RWPE1 (cell line): ENCODE measurements at regions not wholly inside any gene's neighbourhood (a gene's known extent, or its start where the extent isn't known, plus 50 kb on each side); places are given as distances from the start of the nearest gene placed in this dataset.

Source experiments
- CTCF ChIA-PET: fragments of 350-600 bp; sonication (Branson Sonifier 250); formaldehyde crosslinking; extraction: SDS; loops from one replicate; lab custom pipeline; 2021; lab: Yijun Ruan, JAX
- POLR2A ChIA-PET: fragments of 400-600 bp; formaldehyde crosslinking; extraction: SDS; loops from one replicate; lab custom pipeline; 2020; ENCODE audit warnings: antibody characterized with exemption; ENCODE audit not compliant: low non-redundant PET; lab: Yijun Ruan, JAX
- DNase-seq: peaks from one replicate; pipeline ENCODE4 v3.0.0; 2012; ENCODE audit warnings: low spot score
- H3K27ac ChIP-seq: fragments of 450-650 bp; 2 replicates; pipeline ENCODE4 v1.5.1; 2017
- TF ChIP-seq, protein P1 (sequence below): fragments of 450-650 bp; conservative IDR thresholded peaks from 2 replicates; pipeline ENCODE4 v1.5.1; 2017; ENCODE audit warnings: low read depth, mild to moderate bottlenecking

DNA sequence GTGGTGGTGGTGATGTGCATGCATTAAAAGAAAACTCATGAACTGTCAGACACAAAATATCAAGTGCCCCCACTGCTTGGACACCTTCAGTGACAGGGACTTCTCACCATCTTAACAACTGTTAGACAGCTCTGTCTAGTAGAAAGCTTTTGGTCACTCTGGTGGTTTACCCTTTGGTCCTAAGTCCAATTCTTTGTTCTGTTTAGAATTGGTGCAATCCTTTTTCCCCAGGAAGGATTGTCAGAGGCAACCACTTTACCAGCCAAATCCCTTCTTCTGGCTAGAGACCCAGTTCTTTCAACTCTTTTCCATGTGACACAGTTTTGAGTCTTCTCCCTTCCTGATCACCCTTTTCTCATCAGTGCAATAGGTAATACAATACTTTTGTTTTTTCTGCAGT lies 140.2 kb downstream of the SEC61B start:
- no peak for DNase-seq
- no peak overlapping the region for H3K27ac ChIP-seq
- TF ChIP-seq, protein P1, sequence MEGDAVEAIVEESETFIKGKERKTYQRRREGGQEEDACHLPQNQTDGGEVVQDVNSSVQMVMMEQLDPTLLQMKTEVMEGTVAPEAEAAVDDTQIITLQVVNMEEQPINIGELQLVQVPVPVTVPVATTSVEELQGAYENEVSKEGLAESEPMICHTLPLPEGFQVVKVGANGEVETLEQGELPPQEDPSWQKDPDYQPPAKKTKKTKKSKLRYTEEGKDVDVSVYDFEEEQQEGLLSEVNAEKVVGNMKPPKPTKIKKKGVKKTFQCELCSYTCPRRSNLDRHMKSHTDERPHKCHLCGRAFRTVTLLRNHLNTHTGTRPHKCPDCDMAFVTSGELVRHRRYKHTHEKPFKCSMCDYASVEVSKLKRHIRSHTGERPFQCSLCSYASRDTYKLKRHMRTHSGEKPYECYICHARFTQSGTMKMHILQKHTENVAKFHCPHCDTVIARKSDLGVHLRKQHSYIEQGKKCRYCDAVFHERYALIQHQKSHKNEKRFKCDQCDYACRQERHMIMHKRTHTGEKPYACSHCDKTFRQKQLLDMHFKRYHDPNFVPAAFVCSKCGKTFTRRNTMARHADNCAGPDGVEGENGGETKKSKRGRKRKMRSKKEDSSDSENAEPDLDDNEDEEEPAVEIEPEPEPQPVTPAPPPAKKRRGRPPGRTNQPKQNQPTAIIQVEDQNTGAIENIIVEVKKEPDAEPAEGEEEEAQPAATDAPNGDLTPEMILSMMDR: no peak
- ChIA-PET CTCF (no interaction called here), POLR2A (no interaction called here)

DNA sequence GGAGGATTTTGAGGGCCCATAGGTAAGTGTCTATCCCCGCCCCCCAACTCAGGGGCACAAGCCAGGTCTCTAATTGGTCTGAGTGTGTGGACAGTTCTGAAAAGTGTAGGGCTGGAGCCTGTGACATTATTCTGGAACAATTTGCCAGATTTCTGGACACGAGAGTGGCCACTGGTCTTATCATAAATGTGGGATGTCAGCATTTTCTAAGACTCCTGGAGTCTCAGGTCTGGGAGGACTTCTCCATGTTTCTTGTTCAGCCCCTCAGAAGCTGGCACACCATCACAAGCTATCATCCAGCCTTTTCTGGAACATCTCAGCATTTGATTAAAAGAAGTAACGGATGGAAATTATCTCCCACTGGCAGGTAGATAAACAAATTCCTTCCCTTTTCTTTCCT lies 141.4 kb downstream of the SEC61B start:
- CTCF ChIA-PET: no interaction called here

DNA sequence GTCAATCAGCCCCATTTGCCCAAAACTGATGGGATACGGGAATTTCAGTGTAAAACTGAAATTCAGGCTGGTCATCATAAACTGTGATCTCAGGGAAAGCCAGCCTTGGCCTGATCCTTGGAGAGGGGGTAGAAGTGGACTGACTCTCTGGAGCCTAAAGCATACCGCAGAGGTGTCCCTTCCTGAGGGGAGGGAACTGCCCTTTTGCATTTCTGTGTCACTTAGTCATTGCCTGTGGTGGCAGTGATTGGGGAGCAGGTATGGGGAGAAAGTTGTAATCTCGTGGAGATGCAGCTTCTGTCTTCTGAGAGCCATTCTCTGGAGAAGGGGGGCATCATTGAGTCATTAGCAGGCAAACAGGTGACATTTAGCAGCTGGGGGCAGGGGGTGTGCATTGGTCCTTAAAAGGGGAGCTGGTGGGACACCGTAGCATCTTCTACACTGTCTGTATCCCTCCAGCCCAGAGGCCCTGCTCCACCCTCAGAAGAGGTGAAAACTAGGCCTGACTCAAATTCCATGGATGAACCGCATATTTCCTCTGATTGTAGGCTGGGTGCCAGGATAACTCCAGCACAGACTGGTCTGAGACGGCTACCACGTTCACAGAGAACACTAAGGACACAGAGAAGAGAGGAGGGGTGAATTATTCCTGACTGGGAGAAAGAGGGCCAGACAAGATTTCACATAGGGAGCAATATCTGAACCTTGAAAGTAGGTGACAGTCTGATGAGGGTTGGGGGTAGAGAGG lies 143.3 kb downstream of the SEC61B start:
- no peak for DNase-seq
- CTCF ChIA-PET: interaction anchor here (0.6 to 1.2 kb wide), 2 partner anchors 10 to 142 kb away, joined by 3 read pairs; no protein-coding TSS in a partner anchor
- POLR2A ChIA-PET: no interaction called here

More for the DNA sequence above, 141.4 kb downstream of the SEC61B start:
- no peak overlapping the region for H3K27ac ChIP-seq
- no peak for DNase-seq
- TF ChIP-seq, protein P1: no peak
- POLR2A ChIA-PET: no interaction called here

DNA sequence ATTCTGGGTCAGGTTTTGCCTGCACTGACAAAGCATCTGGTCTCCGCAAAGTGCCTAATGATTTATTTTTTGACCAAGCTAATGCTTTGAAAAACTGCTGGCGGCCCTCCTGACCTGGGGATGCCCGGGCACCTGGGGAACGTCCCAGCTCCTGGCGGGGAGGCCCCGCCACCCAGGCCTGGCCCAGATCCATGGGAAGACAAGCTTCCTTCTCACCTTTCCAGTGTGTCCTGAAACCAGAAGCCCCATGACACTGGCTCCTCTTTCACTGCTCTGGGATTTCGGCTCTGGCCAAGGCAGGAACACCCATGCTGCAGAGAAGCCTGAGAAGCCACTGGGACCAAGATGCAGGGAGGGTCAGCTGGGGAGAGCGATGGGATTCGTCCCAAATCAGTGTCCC lies 144.1 kb downstream of the SEC61B start:
- ChIA-PET CTCF (interaction anchor here (1.2 kb wide), 1 partner anchor 10 kb away, joined by 3 read pairs; no protein-coding TSS in a partner anchor), POLR2A (no interaction called here)
- TF ChIP-seq, protein P1: no peak
- no peak for DNase-seq
- H3K27ac ChIP-seq: no peak overlapping the region

More for the DNA sequence above, 143.3 kb downstream of the SEC61B start:
- TF ChIP-seq, protein P1: no peak
- no peak overlapping the region for H3K27ac ChIP-seq

DNA sequence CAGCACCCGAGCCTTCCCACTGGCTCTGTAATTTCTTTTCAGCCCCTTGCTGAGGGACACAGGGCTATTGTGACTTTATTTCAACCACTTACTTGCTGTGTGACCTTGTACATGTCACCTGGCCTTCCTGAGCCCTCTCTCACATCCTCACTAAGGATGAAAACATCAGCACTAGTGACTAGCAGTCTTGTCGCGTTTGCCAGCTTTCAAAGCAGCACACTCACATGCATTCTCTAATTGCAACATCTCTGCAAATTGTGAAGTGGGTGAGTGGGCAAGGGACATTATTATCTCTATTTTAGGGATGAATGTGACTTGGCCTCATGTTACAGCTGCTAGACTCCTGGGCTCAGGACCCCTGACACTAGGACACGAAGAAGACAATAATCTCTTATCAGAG lies 144.5 kb downstream of the SEC61B start:
- CTCF ChIA-PET: interaction anchor here (0.6 to 1.2 kb wide), 2 partner anchors 9 to 10 kb away, joined by 3 read pairs; no protein-coding TSS in a partner anchor
- no peak for DNase-seq
- no peak overlapping the region for H3K27ac ChIP-seq
- POLR2A ChIA-PET: no interaction called here
- TF ChIP-seq, protein P1: no peak

DNA sequence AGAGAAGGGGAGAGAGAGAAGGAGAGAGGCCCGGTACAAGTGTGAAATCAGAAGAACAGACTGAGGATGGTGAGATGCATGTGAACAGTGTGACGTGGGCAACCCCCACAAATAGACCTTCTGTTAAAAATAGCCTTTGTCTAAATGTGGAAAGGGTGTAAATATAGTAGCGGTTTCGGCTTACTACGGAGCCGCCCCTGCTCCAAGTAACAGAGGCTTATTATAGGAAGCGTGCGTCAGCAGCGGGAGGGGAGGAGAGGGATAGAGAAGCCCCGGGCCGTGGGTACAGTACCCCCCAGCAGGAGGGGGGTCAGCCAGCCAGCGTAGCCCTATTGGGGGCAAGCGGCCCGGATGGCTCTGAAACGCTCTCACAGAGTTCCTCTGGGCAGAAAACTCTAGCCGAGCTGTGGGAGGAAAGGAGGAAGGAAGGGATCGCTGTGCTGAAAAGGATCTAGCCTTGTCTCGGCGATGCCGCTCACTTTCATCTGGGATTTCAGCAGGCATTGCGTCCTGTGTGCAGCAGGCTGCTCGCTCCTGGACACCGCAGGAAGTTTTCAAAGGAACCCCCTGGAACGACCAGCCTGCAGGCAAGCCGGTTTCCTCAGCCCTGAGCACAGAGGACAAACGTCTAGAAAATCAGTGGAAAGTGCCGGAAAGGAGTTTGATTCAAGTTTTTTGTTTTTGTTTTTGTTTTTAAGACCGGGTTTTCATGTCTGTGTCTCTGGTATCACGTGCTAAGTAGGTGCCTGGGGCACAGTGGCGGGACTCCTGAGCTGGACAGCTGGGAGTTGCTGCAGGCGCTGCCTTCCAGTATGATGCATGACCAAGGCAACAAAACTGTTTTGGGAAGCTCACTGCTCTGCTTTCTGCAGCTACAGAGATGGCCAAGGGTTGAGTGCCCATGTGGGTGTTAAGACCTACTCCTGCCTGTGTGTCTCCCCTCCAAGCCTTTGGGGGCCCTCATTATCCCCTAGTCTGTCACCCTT lies 146.6 kb downstream of the SEC61B start:
- no peak for DNase-seq
- POLR2A ChIA-PET: no interaction called here
- TF ChIP-seq, protein P1: no peak
- CTCF ChIA-PET: no interaction called here
- no peak overlapping the region for H3K27ac ChIP-seq
